ENCODE measurements at regions not wholly inside any gene's neighbourhood (a gene's known extent, or its start where the extent isn't known, plus 50 kb on each side); places are given as distances from the start of the nearest gene placed in this dataset.

- TF ChIP-seq CTCF (conservative IDR thresholded peaks at IDR 0.05; ENCODE audit: low read length) (no peak), EZH2phosphoT487 (IDR thresholded peaks at IDR 0.05; ENCODE audit: borderline replicate concordance, low read depth, low read length) (no peak)
These were observed 137.1 kb downstream of the DDX53 start for GRCh38 chrX:23136816-23137215.
